ENCODE measurements at regions not wholly inside any gene's neighbourhood (a gene's known extent, or its start where the extent isn't known, plus 50 kb on each side); places are given as distances from the start of the nearest gene placed in this dataset.

GRCh38 chr1:178607718-178608408 is 95.0 kb downstream of the TEX35 start:
- ChIA-PET POLR2A (ENCODE audit: unreplicated experiment) (no interaction called here), CTCF (interaction anchor here (0.6 kb wide), 1 partner anchor 742 kb away, joined by 3 read pairs; no protein-coding TSS in a partner anchor)
- H3K18ac ChIP-seq (ENCODE audit: low read depth, low read length) = peak overlapping the region; percentile 47
- H4K5ac ChIP-seq (ENCODE audit: low read depth, low read length) = peak overlapping the region; percentile 73
- peak overlapping the region; percentile 53; the same call in 1 of the 2 replicates for H3K56ac ChIP-seq (ENCODE audit: extremely low read depth, insufficient read depth, low read length)
- H3K9me1 ChIP-seq (ENCODE audit: insufficient read depth, low read length) = peaks cover 9% of the 10 kb centered on the region; the same call in 1 of the 2 replicates
- H4K8ac ChIP-seq (ENCODE audit: low read depth in 2 of 2, low read length in 2 of 2) = peak overlapping the region; percentile 61 to 83
- WGBS, 2 experiments (ENCODE audit: extremely low coverage in 2 of 2, insufficient read length in 1 of 2) = 80% methylated on average over 1 of the region's 6 CpGs; no CpG with 5 or more reads in 1 of the 2 experiments
- in situ Hi-C loops (cut with MboI; ENCODE audit: low sequenced_read_pairs) = no loop called here
- BruUV-seq (replicated peaks) = no TSS peak
- H2AK9ac ChIP-seq (replicated peaks; ENCODE audit: low read depth, low read length, poor library complexity) = no peak overlapping the region
- no peaks in the 10 kb centered on the region for H3K79me1 ChIP-seq (ENCODE audit: low read depth in 1 of 2, low read length in 2 of 2)
- H3K4ac ChIP-seq (ENCODE audit: low read depth, low read length) = peak overlapping the region; percentile 85
- no peak for ATAC-seq (ENCODE audit: low read depth)
- H3K9me3 ChIP-seq (ENCODE audit: control insufficient read depth, insufficient read depth, low read length) = no peaks in the 10 kb centered on the region
- peak overlapping the region; percentile 72 for H2BK20ac ChIP-seq (ENCODE audit: low read depth, low read length)
- peak overlapping the region; percentile 93 for H2BK120ac ChIP-seq (ENCODE audit: low read depth, low read length)
- peaks cover 4% of the 10 kb centered on the region; the same call in 1 of the 2 replicates for H4K20me1 ChIP-seq (ENCODE audit: insufficient read depth, low read length)
- H3K14ac ChIP-seq (replicated peaks; ENCODE audit: low read depth, low read length) = peak overlapping the region; percentile 10
- no peak overlapping the region for H3K4me2 ChIP-seq (ENCODE audit: low read depth, low read length)
- dilution Hi-C loops (cut with HindIII; ENCODE audit: low sequenced_read_pairs, unreplicated experiment) = no loop called here
- H3K36me3 ChIP-seq (ENCODE audit: control insufficient read depth, insufficient read depth, low read length) = no peaks in the 10 kb centered on the region
- H3K27me3 ChIP-seq (ENCODE audit: control insufficient read depth, insufficient read depth, low read length) = no peaks in the 10 kb centered on the region
- peak overlapping the region; percentile 89 for H4K91ac ChIP-seq (ENCODE audit: insufficient read depth, low read depth, low read length)
- H2BK15ac ChIP-seq (ENCODE audit: low read depth, low read length) = peak overlapping the region; percentile 80
- H2AFZ ChIP-seq (replicated peaks; ENCODE audit: low read length, poor library complexity) = no peak overlapping the region
- H3K23ac ChIP-seq (ENCODE audit: low read depth, low read length) = peak overlapping the region; percentile 10; the same call in 1 of the 2 replicates
- H3K9ac ChIP-seq (ENCODE audit: low read depth, low read length) = no peak overlapping the region
- H3K27ac ChIP-seq (ENCODE audit: insufficient read depth, low read length) = peak overlapping the region; percentile 99
- TF ChIP-seq SMC3 (IDR thresholded peaks at IDR 0.05; ENCODE audit: low read depth, low read length) (no peak), RCOR1 (IDR thresholded peaks at IDR 0.05; ENCODE audit: insufficient replicate concordance, low read length) (no peak), RFX5 (IDR thresholded peaks at IDR 0.05; ENCODE audit: low read depth, low read length) (no peak), BHLHE40 (IDR thresholded peaks at IDR 0.05; ENCODE audit: low read depth, low read length) (no peak), MAZ (IDR thresholded peaks at IDR 0.05; ENCODE audit: borderline replicate concordance, low read depth, low read length) (no peak), CHD1 (IDR thresholded peaks at IDR 0.05; ENCODE audit: low read depth, low read length) (no peak), RAD21 (IDR thresholded peaks at IDR 0.05; ENCODE audit: low read length) (no peak), CEBPB (IDR thresholded peaks at IDR 0.05; ENCODE audit: low read depth, low read length) (no peak), MXI1 (IDR thresholded peaks at IDR 0.05; ENCODE audit: borderline replicate concordance, low read depth, low read length) (no peak), POLR2A (IDR thresholded peaks at IDR 0.05; ENCODE audit: low read depth, low read length) (no peak), MAFK (IDR thresholded peaks at IDR 0.05; ENCODE audit: low read depth, low read length) (no peak), NFE2L2 (IDR thresholded peaks at IDR 0.05; ENCODE audit: low read depth, low read length) (no peak)
- peaks cover 31% of the 10 kb centered on the region for H3K4me1 ChIP-seq (ENCODE audit: control insufficient read depth, insufficient read depth, low read length)
- peak overlapping the region; percentile 58 for H2AK5ac ChIP-seq (ENCODE audit: low read depth, low read length)
- intact Hi-C loops (cut with micrococcal nuclease) = loop anchor here (2.0 kb wide), 2 partner anchors 65 to 77 kb away; no protein-coding TSS in a partner anchor
- no peak overlapping the region for H3K4me3 ChIP-seq (ENCODE audit: insufficient read depth, low read depth, low read length)
- H2BK5ac ChIP-seq (ENCODE audit: low read depth, low read length, poor library complexity, severe bottlenecking) = peak overlapping the region; percentile 100
- no peak for DNase-seq
